Gastroesophageal sphincter (tissue), 3 donors: ENCODE measurements at regions not wholly inside any gene's neighbourhood (a gene's known extent, or its start where the extent isn't known, plus 50 kb on each side); places are given as distances from the start of the nearest gene placed in this dataset.

Experiments used
- EP300 ChIP-seq: sonication (generic); formaldehyde crosslinking; IDR thresholded peaks from one replicate; pipeline ENCODE4 v1.6.1; 2017; ENCODE audit warnings: antibody characterized with exemption, mild to moderate bottlenecking
- TF ChIP-seq, protein P1 (sequence below), 4 experiments: fragments of 200-600 bp in 2 of 4; fragments of 450-650 bp in 2 of 4; sonication (generic) in 1 of 4; IDR thresholded peaks; one replicate each; pipeline ENCODE4 v1.5.1; 2017 to 2019; ENCODE audit warnings: antibody characterized with exemption in 4 of 4, mild to moderate bottlenecking in 2 of 4, moderate library complexity in 2 of 4

DNA sequence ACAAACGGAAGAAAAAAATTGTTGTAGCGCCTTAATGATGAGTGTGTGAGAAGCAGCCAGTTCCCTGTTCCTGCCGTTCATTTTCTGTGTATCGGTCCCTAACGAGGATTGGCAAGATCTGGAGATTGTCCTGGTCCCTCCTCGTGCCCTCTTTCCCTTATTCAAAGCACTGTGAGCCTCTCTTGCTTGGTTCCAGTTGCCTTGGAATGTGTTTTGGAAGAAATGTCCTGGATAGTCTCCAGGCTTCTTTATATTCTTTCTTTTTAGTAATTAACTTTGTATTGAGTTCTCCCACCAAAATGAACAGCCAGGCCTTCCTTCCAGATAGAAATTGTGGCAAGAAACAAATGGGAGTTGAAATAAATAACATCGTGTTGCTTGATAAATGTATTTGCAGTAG lies 348.3 kb downstream of the CDH26 start:
- TF ChIP-seq, protein P1, sequence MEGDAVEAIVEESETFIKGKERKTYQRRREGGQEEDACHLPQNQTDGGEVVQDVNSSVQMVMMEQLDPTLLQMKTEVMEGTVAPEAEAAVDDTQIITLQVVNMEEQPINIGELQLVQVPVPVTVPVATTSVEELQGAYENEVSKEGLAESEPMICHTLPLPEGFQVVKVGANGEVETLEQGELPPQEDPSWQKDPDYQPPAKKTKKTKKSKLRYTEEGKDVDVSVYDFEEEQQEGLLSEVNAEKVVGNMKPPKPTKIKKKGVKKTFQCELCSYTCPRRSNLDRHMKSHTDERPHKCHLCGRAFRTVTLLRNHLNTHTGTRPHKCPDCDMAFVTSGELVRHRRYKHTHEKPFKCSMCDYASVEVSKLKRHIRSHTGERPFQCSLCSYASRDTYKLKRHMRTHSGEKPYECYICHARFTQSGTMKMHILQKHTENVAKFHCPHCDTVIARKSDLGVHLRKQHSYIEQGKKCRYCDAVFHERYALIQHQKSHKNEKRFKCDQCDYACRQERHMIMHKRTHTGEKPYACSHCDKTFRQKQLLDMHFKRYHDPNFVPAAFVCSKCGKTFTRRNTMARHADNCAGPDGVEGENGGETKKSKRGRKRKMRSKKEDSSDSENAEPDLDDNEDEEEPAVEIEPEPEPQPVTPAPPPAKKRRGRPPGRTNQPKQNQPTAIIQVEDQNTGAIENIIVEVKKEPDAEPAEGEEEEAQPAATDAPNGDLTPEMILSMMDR (IDR thresholded peaks at IDR 0.05), result no peak
- no peak for TF ChIP-seq EP300
